ENCODE measurements at regions not wholly inside any gene's neighbourhood (a gene's known extent, or its start where the extent isn't known, plus 50 kb on each side); places are given as distances from the start of the nearest gene placed in this dataset.

DNA sequence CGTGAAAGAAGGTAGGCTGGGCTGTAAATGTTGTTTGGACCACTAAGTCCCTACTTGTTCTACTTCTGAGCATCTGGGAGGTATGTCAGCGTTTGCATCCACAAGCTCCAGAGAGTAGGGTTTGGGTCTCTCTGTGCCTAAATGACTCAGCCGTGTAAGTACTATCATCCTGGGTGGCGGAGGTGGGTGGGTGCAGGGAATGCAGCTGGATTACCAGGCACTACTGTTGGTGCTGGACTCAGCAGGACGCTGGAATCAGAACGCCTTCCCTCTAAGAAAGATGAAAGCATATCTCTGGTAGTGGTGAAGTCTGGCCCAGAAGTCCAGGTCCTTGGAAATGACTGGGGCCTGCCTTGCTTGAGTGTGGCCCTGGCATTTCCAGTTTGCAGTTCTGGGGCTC is 289.7 kb downstream of the PCNX1 start:
- TF ChIP-seq CTCF (IDR thresholded peaks at IDR 0.05 in 4 of 5, conservative IDR thresholded peaks at IDR 0.05 in 1 of 5) (no peak), POLR2A (IDR thresholded peaks at IDR 0.05) (no peak)

Data from gastrocnemius medialis (tissue), 4 donors.